DOHH2 (cell line): ENCODE measurements at regions not wholly inside any gene's neighbourhood (a gene's known extent, or its start where the extent isn't known, plus 50 kb on each side); places are given as distances from the start of the nearest gene placed in this dataset.

ENCODE experiments used
- H3F3A ChIP-seq: fragments of 200-600 bp; sonication (generic), shearing (Covaris generic); 2 replicates; pipeline ENCODE4 v1.6.0; 2016; ENCODE audit warnings: antibody characterized with exemption, mild to moderate bottlenecking; ENCODE audit not compliant: control insufficient read depth, insufficient read depth
- H3K27ac ChIP-seq: fragments of 200-600 bp; sonication (generic); 2 replicates; pipeline ENCODE4 v1.5.1; 2014; ENCODE audit warnings: low read depth, mild to moderate bottlenecking, low read length, moderate library complexity
- H3K27me3 ChIP-seq: fragments of 200-600 bp; sonication (generic); 2 replicates; pipeline ENCODE4 v1.6.1; 2014; ENCODE audit warnings: mild to moderate bottlenecking, low read length, mixed read lengths; ENCODE audit not compliant: control insufficient read depth
- H3K36me3 ChIP-seq: fragments of 200-600 bp; sonication (generic); 2 replicates; pipeline ENCODE4 v1.6.1; 2014; ENCODE audit warnings: mild to moderate bottlenecking, low read length, moderate library complexity, mixed read lengths; ENCODE audit not compliant: control insufficient read depth
- H3K4me1 ChIP-seq: fragments of 200-600 bp; sonication (generic); 2 replicates; pipeline ENCODE4 v1.6.1; 2014; ENCODE audit warnings: mild to moderate bottlenecking, low read length, mixed read lengths; ENCODE audit not compliant: control insufficient read depth
- H3K4me2 ChIP-seq: fragments of 200-600 bp; sonication (generic); 2 replicates; pipeline ENCODE4 v1.6.0; 2014; ENCODE audit warnings: mild to moderate bottlenecking, low read length, moderate library complexity
- H3K4me3 ChIP-seq: fragments of 200-600 bp; sonication (generic); 2 replicates; pipeline ENCODE4 v1.5.1; 2014; ENCODE audit warnings: mild to moderate bottlenecking, low read length, mixed read lengths
- H3K79me2 ChIP-seq: fragments of 200-600 bp; sonication (generic); 2 replicates; pipeline ENCODE4 v1.6.1; 2014; ENCODE audit warnings: mild to moderate bottlenecking, low read length, mixed read lengths; ENCODE audit not compliant: control insufficient read depth
- H3K9me2 ChIP-seq: fragments of 200-600 bp; sonication (generic); replicated peaks from 2 replicates; pipeline ENCODE4 v1.6.1; 2014; ENCODE audit warnings: mild to moderate bottlenecking, low read length, mixed read lengths; ENCODE audit not compliant: control insufficient read depth
- H3K9me3 ChIP-seq: fragments of 200-600 bp; sonication (generic); 2 replicates; pipeline ENCODE4 v1.6.1; 2014; ENCODE audit warnings: antibody characterized with exemption, low read length, mixed read lengths; ENCODE audit not compliant: control insufficient read depth, insufficient read depth
- H4K20me1 ChIP-seq: fragments of 200-600 bp; sonication (generic); 2 replicates; pipeline ENCODE4 v1.6.0; 2014; ENCODE audit warnings: low read depth, mild to moderate bottlenecking, antibody characterized with exemption, low read length, moderate library complexity; ENCODE audit not compliant: control insufficient read depth, insufficient read depth
- EZH2phosphoT487 ChIP-seq: fragments of 200-600 bp; sonication (generic); IDR thresholded peaks from 2 replicates; pipeline ENCODE4 v1.6.1; 2017; ENCODE audit warnings: borderline replicate concordance, mild to moderate bottlenecking, antibody characterized with exemption, low read length, moderate library complexity, mixed read lengths
- TF ChIP-seq, protein P1 (sequence below): fragments of 200-600 bp; sonication (generic); IDR thresholded peaks from one replicate; pipeline ENCODE4 v1.5.1; 2014; ENCODE audit warnings: antibody characterized with exemption, mild to moderate bottlenecking, low read depth, low read length; ENCODE audit not compliant: poor library complexity, severe bottlenecking

DNA sequence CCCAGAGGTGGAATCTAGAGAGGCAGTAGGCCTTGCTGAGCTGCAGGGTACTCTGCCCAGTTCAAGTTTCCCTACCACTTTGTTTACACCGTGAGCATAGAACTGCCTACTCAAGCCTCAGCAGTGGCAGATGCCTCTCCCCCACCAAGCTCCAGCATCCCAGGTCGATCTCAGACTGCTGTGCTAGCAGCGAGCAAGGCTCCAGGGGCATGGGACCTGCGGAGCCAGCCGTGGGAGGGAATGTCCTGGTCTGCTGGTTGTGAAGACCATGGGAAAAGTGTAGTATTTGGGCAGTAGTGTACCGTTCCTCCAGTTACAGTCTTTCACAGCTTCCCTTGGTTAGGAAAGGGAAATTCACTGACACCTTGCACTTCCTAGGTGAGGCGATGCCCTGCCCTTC, 50.6 kb upstream of the FSIP2 start:
- Histone ChIP-seq H3K27me3 (no peaks in the 10 kb centered on the region), H3K4me3 (no peak overlapping the region), H3K36me3 (no peaks in the 10 kb centered on the region), H3K4me2 (no peak overlapping the region), H3K4me1 (no peaks in the 10 kb centered on the region), H3K27ac (no peak overlapping the region), H3K9me3 (no peaks in the 10 kb centered on the region), H3K79me2 (no peaks in the 10 kb centered on the region), H3K9me2 (no peaks in the 10 kb centered on the region), H4K20me1 (no peaks in the 10 kb centered on the region), H3F3A (no peaks in the 10 kb centered on the region)
- TF ChIP-seq EZH2phosphoT487 = no peak
- TF ChIP-seq, protein P1, sequence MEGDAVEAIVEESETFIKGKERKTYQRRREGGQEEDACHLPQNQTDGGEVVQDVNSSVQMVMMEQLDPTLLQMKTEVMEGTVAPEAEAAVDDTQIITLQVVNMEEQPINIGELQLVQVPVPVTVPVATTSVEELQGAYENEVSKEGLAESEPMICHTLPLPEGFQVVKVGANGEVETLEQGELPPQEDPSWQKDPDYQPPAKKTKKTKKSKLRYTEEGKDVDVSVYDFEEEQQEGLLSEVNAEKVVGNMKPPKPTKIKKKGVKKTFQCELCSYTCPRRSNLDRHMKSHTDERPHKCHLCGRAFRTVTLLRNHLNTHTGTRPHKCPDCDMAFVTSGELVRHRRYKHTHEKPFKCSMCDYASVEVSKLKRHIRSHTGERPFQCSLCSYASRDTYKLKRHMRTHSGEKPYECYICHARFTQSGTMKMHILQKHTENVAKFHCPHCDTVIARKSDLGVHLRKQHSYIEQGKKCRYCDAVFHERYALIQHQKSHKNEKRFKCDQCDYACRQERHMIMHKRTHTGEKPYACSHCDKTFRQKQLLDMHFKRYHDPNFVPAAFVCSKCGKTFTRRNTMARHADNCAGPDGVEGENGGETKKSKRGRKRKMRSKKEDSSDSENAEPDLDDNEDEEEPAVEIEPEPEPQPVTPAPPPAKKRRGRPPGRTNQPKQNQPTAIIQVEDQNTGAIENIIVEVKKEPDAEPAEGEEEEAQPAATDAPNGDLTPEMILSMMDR = no peak
